CD4-positive, alpha-beta T cell treated with Interleukin-17A for 1 hour (primary cell): ENCODE measurements at regions not wholly inside any gene's neighbourhood (a gene's known extent, or its start where the extent isn't known, plus 50 kb on each side); places are given as distances from the start of the nearest gene placed in this dataset.

Source experiments
- DNase-seq: peaks from one replicate; pipeline ENCODE4 v3.0.0-alpha.2; 2020

DNA sequence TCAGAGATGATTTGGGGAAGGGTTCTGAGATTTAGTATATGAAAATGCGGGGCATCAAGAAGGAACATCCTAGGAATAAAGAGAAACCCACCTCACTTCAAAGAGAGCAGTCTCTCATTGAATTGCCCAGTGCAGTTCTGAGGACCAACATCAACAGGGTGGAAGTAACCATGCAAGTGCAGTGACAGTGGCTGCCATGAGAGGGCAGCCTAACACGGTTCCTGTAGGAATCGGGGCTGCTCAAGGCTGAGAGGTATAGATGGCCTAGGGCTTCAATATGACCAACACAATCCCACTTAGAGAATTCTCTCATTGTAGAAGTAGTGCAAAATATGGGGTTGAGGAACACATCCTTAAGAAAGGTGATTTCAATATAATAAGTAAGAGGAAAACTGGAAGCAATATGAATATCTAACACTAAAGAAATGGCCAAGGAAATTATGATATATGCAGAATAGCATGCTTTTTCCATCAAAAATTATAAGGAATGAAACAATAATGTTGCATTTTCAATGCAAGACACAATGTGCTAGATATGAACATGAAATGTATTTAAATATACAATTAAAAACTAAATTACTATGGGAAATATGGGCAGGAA is 51.1 kb upstream of the ARRDC4 start:
- peak; percentile 49 for DNase-seq
